C4-2B (cell line): ENCODE measurements at regions not wholly inside any gene's neighbourhood (a gene's known extent, or its start where the extent isn't known, plus 50 kb on each side); places are given as distances from the start of the nearest gene placed in this dataset.

ENCODE experiments used
- H3K27ac ChIP-seq: fragments of 450-650 bp; 2 replicates; pipeline ENCODE4 v1.5.1; 2017
- ZFX ChIP-seq: fragments of 450-650 bp; IDR thresholded peaks from 2 replicates; pipeline ENCODE4 v1.6.1; 2017
- TF ChIP-seq, protein P1 (sequence below): fragments of 450-650 bp; conservative IDR thresholded peaks from 2 replicates; pipeline ENCODE4 v1.5.1; 2017; ENCODE audit warnings: mild to moderate bottlenecking

GRCh38 chrX:39310891-39311290, 509.6 kb downstream of the MID1IP1 start:
- no peak overlapping the region; the same call in 1 of the 2 replicates for H3K27ac ChIP-seq
- TF ChIP-seq, protein P1, sequence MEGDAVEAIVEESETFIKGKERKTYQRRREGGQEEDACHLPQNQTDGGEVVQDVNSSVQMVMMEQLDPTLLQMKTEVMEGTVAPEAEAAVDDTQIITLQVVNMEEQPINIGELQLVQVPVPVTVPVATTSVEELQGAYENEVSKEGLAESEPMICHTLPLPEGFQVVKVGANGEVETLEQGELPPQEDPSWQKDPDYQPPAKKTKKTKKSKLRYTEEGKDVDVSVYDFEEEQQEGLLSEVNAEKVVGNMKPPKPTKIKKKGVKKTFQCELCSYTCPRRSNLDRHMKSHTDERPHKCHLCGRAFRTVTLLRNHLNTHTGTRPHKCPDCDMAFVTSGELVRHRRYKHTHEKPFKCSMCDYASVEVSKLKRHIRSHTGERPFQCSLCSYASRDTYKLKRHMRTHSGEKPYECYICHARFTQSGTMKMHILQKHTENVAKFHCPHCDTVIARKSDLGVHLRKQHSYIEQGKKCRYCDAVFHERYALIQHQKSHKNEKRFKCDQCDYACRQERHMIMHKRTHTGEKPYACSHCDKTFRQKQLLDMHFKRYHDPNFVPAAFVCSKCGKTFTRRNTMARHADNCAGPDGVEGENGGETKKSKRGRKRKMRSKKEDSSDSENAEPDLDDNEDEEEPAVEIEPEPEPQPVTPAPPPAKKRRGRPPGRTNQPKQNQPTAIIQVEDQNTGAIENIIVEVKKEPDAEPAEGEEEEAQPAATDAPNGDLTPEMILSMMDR, result no peak
- no peak for TF ChIP-seq ZFX

DNA sequence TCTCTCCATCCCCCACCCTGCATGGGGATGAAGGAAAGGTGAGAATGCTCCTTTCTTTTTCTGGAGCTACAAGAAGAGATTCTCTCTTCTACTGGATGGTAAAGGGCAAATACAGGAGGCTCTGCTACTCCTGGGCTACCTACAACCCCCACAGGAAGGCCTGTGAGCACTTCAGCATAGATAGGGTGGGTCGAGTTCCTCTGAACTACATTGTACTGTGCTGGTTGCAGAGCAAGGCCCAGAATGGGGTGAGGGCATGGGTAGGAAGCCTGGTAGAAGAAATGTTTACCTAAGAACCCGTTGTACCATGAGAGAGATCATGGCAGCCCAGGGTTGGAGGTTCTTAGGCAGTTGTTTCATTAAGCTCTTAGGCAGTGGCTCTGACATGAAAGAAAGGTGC, 510.4 kb downstream of the MID1IP1 start:
- H3K27ac ChIP-seq, result no peak overlapping the region; the same call in 1 of the 2 replicates
- TF ChIP-seq, protein P1, result no peak
- TF ChIP-seq ZFX, result no peak

DNA sequence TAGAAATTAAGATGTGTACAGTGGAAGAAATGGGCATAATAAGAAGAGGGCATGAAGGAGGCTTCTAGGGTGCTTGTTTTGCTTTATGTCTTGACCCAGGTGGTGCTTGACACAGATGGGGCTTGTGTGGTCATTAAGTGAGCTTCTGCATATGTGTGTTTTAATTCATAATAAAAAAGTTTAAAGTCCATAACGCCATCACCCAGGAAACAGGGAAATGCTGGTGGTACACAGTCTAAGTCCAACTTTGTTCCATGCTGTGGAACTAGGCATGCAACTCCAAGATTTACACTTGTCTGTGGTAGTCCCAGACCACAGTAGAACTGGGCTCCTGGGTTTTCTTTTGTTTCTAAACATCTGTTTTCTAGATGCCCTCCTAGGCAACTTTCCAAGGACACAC, 511.9 kb downstream of the MID1IP1 start:
- TF ChIP-seq, protein P1, result no peak
- TF ChIP-seq ZFX, result no peak
- H3K27ac ChIP-seq, result no peak overlapping the region

DNA sequence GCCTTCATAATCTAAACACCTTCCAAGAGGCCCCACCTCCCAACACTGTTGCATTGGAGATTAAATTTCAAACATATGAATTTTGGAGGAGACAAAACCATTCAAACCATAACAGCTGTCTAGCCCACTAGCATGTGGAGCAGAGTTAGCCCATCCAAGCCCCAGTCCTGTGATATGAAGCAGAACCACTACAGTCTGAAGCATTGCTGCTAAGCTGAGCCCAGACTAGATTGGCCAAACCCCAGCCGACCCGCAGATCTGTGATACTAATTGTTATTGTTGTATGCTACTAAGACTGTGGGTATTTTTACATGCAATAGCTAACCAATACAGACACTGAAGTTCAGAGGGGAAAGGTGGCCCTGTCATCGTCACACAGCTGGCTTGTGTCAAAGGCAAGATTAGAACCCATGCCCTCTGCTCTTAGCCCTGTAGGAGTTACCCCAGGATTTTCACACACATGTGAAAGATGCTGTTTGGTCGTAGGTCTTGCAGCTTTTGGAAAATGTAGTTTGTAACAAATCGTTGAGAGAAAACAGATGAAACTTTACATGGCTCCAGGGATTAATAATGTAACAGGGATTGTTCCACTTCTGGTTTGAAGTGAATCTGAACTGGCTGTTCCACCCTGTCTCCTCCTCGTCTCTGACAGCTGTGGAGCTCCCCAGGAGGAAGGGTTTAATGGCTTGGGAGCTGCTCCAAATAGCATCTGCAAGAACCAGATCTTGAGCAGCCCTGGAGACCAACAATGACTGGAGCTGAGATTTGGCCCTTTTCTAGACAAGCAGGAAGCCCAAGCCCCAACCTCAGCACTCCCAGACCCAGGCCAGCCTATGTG, 517.5 kb downstream of the MID1IP1 start:
- TF ChIP-seq ZFX, result no peak
- TF ChIP-seq, protein P1, result no peak
- H3K27ac ChIP-seq, result no peak overlapping the region

DNA sequence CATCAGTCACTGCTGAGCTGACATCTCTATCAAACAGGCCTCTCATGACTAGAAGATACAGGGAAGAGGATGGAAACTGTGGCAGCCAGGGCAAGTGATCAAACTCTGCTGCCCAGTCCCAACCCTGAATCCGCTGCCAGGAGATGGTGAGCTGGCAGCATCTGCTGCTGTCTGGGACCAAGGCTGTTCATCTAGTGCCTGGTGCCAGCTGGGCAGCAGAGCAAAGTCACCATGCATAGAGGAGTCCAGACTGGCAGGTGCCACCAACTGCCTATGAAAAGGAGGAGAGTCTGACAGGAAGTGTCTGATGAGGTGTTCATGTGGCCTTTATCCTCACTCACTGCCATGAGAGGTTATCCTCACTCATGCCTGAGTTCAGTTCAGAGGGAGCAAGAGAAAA, 518.9 kb downstream of the MID1IP1 start:
- no peak overlapping the region for H3K27ac ChIP-seq
- no peak for TF ChIP-seq ZFX

- TF ChIP-seq, protein P1, result no peak
- TF ChIP-seq ZFX, result no peak
- no peak overlapping the region for H3K27ac ChIP-seq
Measured at GRCh38 chrX:39322496-39322895, 521.2 kb downstream of the MID1IP1 start.

DNA sequence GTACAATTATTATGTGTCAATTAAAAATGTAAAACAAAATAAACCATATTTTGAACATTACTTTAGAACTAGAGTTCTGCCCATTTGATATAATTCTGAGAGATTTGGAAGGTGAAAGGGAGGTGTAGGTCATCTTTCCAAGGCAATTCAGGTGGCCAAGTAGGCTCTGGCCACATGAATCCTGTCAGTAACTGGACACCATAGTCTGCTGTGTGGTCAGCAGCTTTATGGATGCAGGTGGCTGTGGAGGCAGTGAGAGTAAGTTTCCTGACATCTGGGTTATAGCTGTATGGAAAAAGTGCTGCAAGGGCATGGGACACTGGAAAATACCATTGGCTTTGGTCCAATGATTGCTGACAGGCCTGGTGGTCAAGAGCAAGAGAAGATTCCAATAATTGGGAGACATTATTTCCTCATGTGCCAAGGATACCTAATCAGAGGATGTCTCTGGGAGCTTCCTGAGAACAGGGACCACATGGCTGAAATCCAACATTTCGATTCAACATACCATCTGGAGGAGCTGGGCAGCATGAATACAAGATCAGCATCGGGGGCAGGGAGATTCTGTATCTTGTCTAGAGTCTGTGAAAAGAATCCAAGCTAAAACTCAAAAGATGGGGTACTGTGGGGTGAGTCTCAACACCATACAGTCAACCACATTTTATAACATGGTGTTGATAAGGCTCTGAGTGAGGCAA, 523.1 kb downstream of the MID1IP1 start:
- H3K27ac ChIP-seq, result no peak overlapping the region
- TF ChIP-seq, protein P1, result no peak
- no peak for TF ChIP-seq ZFX
